ENCODE measurements at regions not wholly inside any gene's neighbourhood (a gene's known extent, or its start where the extent isn't known, plus 50 kb on each side); places are given as distances from the start of the nearest gene placed in this dataset.

GRCh38 chr5:117456866-117457470 is 882.3 kb upstream of the SEMA6A start:
- Histone ChIP-seq H3K4me3 (ENCODE audit: low read length) (no peak overlapping the region), H3K79me2 (replicated peaks; ENCODE audit: insufficient read depth, low read length) (no peaks in the 10 kb centered on the region), H4K20me1 (ENCODE audit: insufficient read depth) (no peaks in the 10 kb centered on the region), H3K9me3 (ENCODE audit: low read length) (no peaks in the 10 kb centered on the region), H3K36me3 (ENCODE audit: insufficient read depth, low read length) (no peaks in the 10 kb centered on the region), H3K9me2 (ENCODE audit: insufficient read depth, low read length) (no peaks in the 10 kb centered on the region), H3K27me3 (ENCODE audit: insufficient read depth, low read depth, low read length) (no peaks in the 10 kb centered on the region), H3F3A (ENCODE audit: insufficient read depth, low read length, poor library complexity, severe bottlenecking) (no peaks in the 10 kb centered on the region), H3K27ac (ENCODE audit: low read length) (no peak overlapping the region), H3K9ac (ENCODE audit: low read length) (no peak overlapping the region), H2AFZ (ENCODE audit: low read depth, low read length) (no peak overlapping the region), H3K4me2 (ENCODE audit: low read length) (no peak overlapping the region)
- TF ChIP-seq EP300 (conservative IDR thresholded peaks at IDR 0.05; ENCODE audit: poor library complexity, severe bottlenecking) (no peak), POLR2AphosphoS5 (IDR thresholded peaks at IDR 0.05) (no peak), MXI1 (conservative IDR thresholded peaks at IDR 0.05; ENCODE audit: poor library complexity, severe bottlenecking) (no peak), CTCF (IDR thresholded peaks at IDR 0.05; ENCODE audit: poor library complexity, severe bottlenecking) (no peak), REST (IDR thresholded peaks at IDR 0.05; ENCODE audit: borderline replicate concordance) (no peak), EZH2 (IDR thresholded peaks at IDR 0.05; ENCODE audit: borderline replicate concordance, insufficient read depth, low read length, poor library complexity, severe bottlenecking) (no peak), SMC3 (conservative IDR thresholded peaks at IDR 0.05; ENCODE audit: poor library complexity) (no peak), TAF1 (IDR thresholded peaks at IDR 0.05; ENCODE audit: low read depth) (no peak), RAD21 (conservative IDR thresholded peaks at IDR 0.05) (no peak)

- Histone ChIP-seq H3K27me3 (ENCODE audit: insufficient read depth, low read depth, low read length) (no peaks in the 10 kb centered on the region), H3K27ac (ENCODE audit: low read length) (no peak overlapping the region), H3K4me2 (ENCODE audit: low read length) (no peak overlapping the region), H3K9ac (ENCODE audit: low read length) (no peak overlapping the region), H3K36me3 (ENCODE audit: insufficient read depth, low read length) (no peaks in the 10 kb centered on the region), H3K4me3 (ENCODE audit: low read length) (no peak overlapping the region), H2AFZ (ENCODE audit: low read depth, low read length) (no peak overlapping the region), H3K79me2 (replicated peaks; ENCODE audit: insufficient read depth, low read length) (no peaks in the 10 kb centered on the region), H3K9me2 (ENCODE audit: insufficient read depth, low read length) (no peaks in the 10 kb centered on the region), H4K20me1 (ENCODE audit: insufficient read depth) (no peaks in the 10 kb centered on the region), H3F3A (ENCODE audit: insufficient read depth, low read length, poor library complexity, severe bottlenecking) (no peaks in the 10 kb centered on the region), H3K9me3 (ENCODE audit: low read length) (no peaks in the 10 kb centered on the region)
- no peak for TF ChIP-seq REST (IDR thresholded peaks at IDR 0.05; ENCODE audit: borderline replicate concordance)
- TF ChIP-seq SMC3 (conservative IDR thresholded peaks at IDR 0.05; ENCODE audit: poor library complexity) = no peak
- no peak for TF ChIP-seq TAF1 (IDR thresholded peaks at IDR 0.05; ENCODE audit: low read depth)
- TF ChIP-seq EP300 (conservative IDR thresholded peaks at IDR 0.05; ENCODE audit: poor library complexity, severe bottlenecking) = no peak
Observed at GRCh38 chr5:117455236-117456233, 880.9 kb upstream of the SEMA6A start.
